ENCODE measurements at regions not wholly inside any gene's neighbourhood (a gene's known extent, or its start where the extent isn't known, plus 50 kb on each side); places are given as distances from the start of the nearest gene placed in this dataset.

DNA sequence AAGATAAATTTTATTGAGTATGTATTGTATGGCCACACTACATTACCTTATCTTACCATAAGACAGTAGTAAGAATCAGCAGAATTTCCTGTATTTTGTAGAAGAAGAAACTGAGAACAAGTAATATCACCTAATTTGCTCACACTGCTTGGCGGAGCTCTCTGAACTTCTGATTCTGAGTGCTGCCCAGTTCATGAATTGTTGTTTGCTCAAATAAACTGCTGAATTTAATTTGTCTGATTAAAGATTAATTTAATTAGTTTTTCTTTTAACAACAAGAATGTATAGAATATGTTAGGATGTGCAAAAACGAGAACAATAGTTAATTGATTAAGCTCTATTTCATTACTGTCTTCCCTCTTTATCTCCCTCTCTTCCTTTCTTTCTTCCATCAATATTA is 100.1 kb upstream of the ERBB4 start:
- TF ChIP-seq, protein P1, sequence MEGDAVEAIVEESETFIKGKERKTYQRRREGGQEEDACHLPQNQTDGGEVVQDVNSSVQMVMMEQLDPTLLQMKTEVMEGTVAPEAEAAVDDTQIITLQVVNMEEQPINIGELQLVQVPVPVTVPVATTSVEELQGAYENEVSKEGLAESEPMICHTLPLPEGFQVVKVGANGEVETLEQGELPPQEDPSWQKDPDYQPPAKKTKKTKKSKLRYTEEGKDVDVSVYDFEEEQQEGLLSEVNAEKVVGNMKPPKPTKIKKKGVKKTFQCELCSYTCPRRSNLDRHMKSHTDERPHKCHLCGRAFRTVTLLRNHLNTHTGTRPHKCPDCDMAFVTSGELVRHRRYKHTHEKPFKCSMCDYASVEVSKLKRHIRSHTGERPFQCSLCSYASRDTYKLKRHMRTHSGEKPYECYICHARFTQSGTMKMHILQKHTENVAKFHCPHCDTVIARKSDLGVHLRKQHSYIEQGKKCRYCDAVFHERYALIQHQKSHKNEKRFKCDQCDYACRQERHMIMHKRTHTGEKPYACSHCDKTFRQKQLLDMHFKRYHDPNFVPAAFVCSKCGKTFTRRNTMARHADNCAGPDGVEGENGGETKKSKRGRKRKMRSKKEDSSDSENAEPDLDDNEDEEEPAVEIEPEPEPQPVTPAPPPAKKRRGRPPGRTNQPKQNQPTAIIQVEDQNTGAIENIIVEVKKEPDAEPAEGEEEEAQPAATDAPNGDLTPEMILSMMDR (IDR thresholded peaks at IDR 0.05): no peak
- TF ChIP-seq POLR2A (IDR thresholded peaks at IDR 0.05) (no peak), EP300 (IDR thresholded peaks at IDR 0.05) (no peak)
